ENCODE measurements at regions not wholly inside any gene's neighbourhood (a gene's known extent, or its start where the extent isn't known, plus 50 kb on each side); places are given as distances from the start of the nearest gene placed in this dataset.

GRCh38 chr5:102583276-102584124, 84.7 kb upstream of the SLCO6A1 start:
- Histone ChIP-seq H3K9me3 (ENCODE audit: insufficient read depth, low read depth, low read length) (no peaks in the 10 kb centered on the region), H3K27ac (ENCODE audit: low read depth, low read length) (no peak overlapping the region), H3K27me3 (ENCODE audit: insufficient read depth, low read length) (no peaks in the 10 kb centered on the region), H3K4me1 (ENCODE audit: control insufficient read depth in 1 of 2, insufficient read depth in 2 of 2, low read length in 2 of 2) (no peaks in the 10 kb centered on the region), H3K36me3 (ENCODE audit: control insufficient read depth in 1 of 2, insufficient read depth in 2 of 2, low read length in 2 of 2) (no peaks in the 10 kb centered on the region), H2AFZ (ENCODE audit: insufficient read depth, low read length, poor library complexity) (no peak overlapping the region), H3K9ac (ENCODE audit: low read length) (no peak overlapping the region), H2AK5ac (ENCODE audit: low read length) (no peak overlapping the region), H3K79me1 (ENCODE audit: low read length) (no peaks in the 10 kb centered on the region), H3K4me3 (ENCODE audit: low read depth, low read length) (no peak overlapping the region), H3K79me2 (ENCODE audit: control insufficient read depth, insufficient read depth, low read length, poor library complexity) (no peaks in the 10 kb centered on the region), H3K4ac (ENCODE audit: low read depth, low read length) (no peak overlapping the region), H3K18ac (ENCODE audit: low read length) (no peak overlapping the region), H2BK5ac (ENCODE audit: low read depth, low read length, poor library complexity) (no peak overlapping the region), H4K12ac (ENCODE audit: low read depth, low read length) (no peak overlapping the region), H3K4me2 (ENCODE audit: low read length) (no peak overlapping the region), H3K23ac (ENCODE audit: low read length) (no peak overlapping the region), H4K8ac (ENCODE audit: low read depth, low read length) (no peak overlapping the region), H3K14ac (ENCODE audit: low read length) (no peak overlapping the region), H2BK120ac (ENCODE audit: insufficient read depth, low read length, poor library complexity) (no peak overlapping the region), H2BK12ac (ENCODE audit: low read length) (no peak overlapping the region), H4K91ac (ENCODE audit: low read depth, low read length) (no peak overlapping the region)
- peak in 1 of 2 donors; percentile 65 for DNase-seq
- WGBS (ENCODE audit: extremely low coverage, insufficient coverage, insufficient read length), result no CpG with 5 or more reads among the region's 5 CpGs

GRCh38 chr5:102589661-102590060, 90.9 kb upstream of the SLCO6A1 start:
- Histone ChIP-seq H3K27me3 (ENCODE audit: insufficient read depth, low read length) (no peaks in the 10 kb centered on the region), H2BK120ac (ENCODE audit: insufficient read depth, low read length, poor library complexity) (no peak overlapping the region), H3K4me2 (ENCODE audit: low read length) (no peak overlapping the region), H3K36me3 (ENCODE audit: control insufficient read depth in 1 of 2, insufficient read depth in 2 of 2, low read length in 2 of 2) (no peaks in the 10 kb centered on the region), H4K8ac (ENCODE audit: low read depth, low read length) (no peak overlapping the region), H2AK5ac (ENCODE audit: low read length) (no peak overlapping the region), H3K4ac (ENCODE audit: low read depth, low read length) (no peak overlapping the region), H4K91ac (ENCODE audit: low read depth, low read length) (no peak overlapping the region), H3K9ac (ENCODE audit: low read length) (no peak overlapping the region), H3K4me1 (ENCODE audit: control insufficient read depth in 1 of 2, insufficient read depth in 2 of 2, low read length in 2 of 2) (no peaks in the 10 kb centered on the region), H2AFZ (ENCODE audit: insufficient read depth, low read length, poor library complexity) (no peak overlapping the region), H2BK12ac (ENCODE audit: low read length) (no peak overlapping the region), H2BK5ac (ENCODE audit: low read depth, low read length, poor library complexity) (no peak overlapping the region), H3K14ac (ENCODE audit: low read length) (no peak overlapping the region), H3K79me2 (ENCODE audit: control insufficient read depth, insufficient read depth, low read length, poor library complexity) (no peaks in the 10 kb centered on the region), H4K12ac (ENCODE audit: low read depth, low read length) (no peak overlapping the region), H3K23ac (ENCODE audit: low read length) (no peak overlapping the region), H3K9me3 (ENCODE audit: insufficient read depth, low read depth, low read length) (no peaks in the 10 kb centered on the region), H3K18ac (ENCODE audit: low read length) (no peak overlapping the region), H3K79me1 (ENCODE audit: low read length) (no peaks in the 10 kb centered on the region), H3K27ac (ENCODE audit: low read depth, low read length) (no peak overlapping the region), H3K4me3 (ENCODE audit: low read depth, low read length) (no peak overlapping the region)
- no peak for DNase-seq
- no CpG with 5 or more reads among the region's 2 CpGs for WGBS (ENCODE audit: extremely low coverage, insufficient coverage, insufficient read length)

GRCh38 chr5:102590467-102590866, 91.7 kb upstream of the SLCO6A1 start:
- no peak overlapping the region for H2BK5ac ChIP-seq (ENCODE audit: low read depth, low read length, poor library complexity)
- no peak overlapping the region for H3K27ac ChIP-seq (ENCODE audit: low read depth, low read length)
- no peaks in the 10 kb centered on the region for H3K27me3 ChIP-seq (ENCODE audit: insufficient read depth, low read length)
- H3K79me2 ChIP-seq (ENCODE audit: control insufficient read depth, insufficient read depth, low read length, poor library complexity), result no peaks in the 10 kb centered on the region
- H2AFZ ChIP-seq (ENCODE audit: insufficient read depth, low read length, poor library complexity), result no peak overlapping the region
- H3K4ac ChIP-seq (ENCODE audit: low read depth, low read length), result no peak overlapping the region
- no peaks in the 10 kb centered on the region for H3K36me3 ChIP-seq (ENCODE audit: control insufficient read depth in 1 of 2, insufficient read depth in 2 of 2, low read length in 2 of 2)
- no peaks in the 10 kb centered on the region for H3K4me1 ChIP-seq (ENCODE audit: control insufficient read depth in 1 of 2, insufficient read depth in 2 of 2, low read length in 2 of 2)
- DNase-seq, result no peak
- no peak overlapping the region for H3K14ac ChIP-seq (ENCODE audit: low read length)
- H3K79me1 ChIP-seq (ENCODE audit: low read length), result no peaks in the 10 kb centered on the region
- H4K91ac ChIP-seq (ENCODE audit: low read depth, low read length), result no peak overlapping the region
- no CpG with 5 or more reads among the region's 3 CpGs for WGBS (ENCODE audit: extremely low coverage, insufficient coverage, insufficient read length)
- H3K4me3 ChIP-seq (ENCODE audit: low read depth, low read length), result no peak overlapping the region
- H3K9me3 ChIP-seq (ENCODE audit: insufficient read depth, low read depth, low read length), result no peaks in the 10 kb centered on the region
- no peak overlapping the region for H4K8ac ChIP-seq (ENCODE audit: low read depth, low read length)
- no peak overlapping the region for H4K12ac ChIP-seq (ENCODE audit: low read depth, low read length)
- H3K18ac ChIP-seq (ENCODE audit: low read length), result no peak overlapping the region
- H3K4me2 ChIP-seq (ENCODE audit: low read length), result no peak overlapping the region
- H2BK12ac ChIP-seq (ENCODE audit: low read length), result no peak overlapping the region
- H3K9ac ChIP-seq (ENCODE audit: low read length), result no peak overlapping the region
- H3K23ac ChIP-seq (ENCODE audit: low read length), result no peak overlapping the region
- no peak overlapping the region for H2AK5ac ChIP-seq (ENCODE audit: low read length)
- no peak overlapping the region for H2BK120ac ChIP-seq (ENCODE audit: insufficient read depth, low read length, poor library complexity)

- H3K79me1 ChIP-seq (ENCODE audit: low read length), result no peaks in the 10 kb centered on the region
- no peak overlapping the region for H3K14ac ChIP-seq (ENCODE audit: low read length)
- H3K36me3 ChIP-seq (ENCODE audit: control insufficient read depth in 1 of 2, insufficient read depth in 2 of 2, low read length in 2 of 2), result no peaks in the 10 kb centered on the region
- no peak overlapping the region for H2BK5ac ChIP-seq (ENCODE audit: low read depth, low read length, poor library complexity)
- no peaks in the 10 kb centered on the region for H3K4me1 ChIP-seq (ENCODE audit: control insufficient read depth in 1 of 2, insufficient read depth in 2 of 2, low read length in 2 of 2)
- H3K79me2 ChIP-seq (ENCODE audit: control insufficient read depth, insufficient read depth, low read length, poor library complexity), result no peaks in the 10 kb centered on the region
- no peak overlapping the region for H4K12ac ChIP-seq (ENCODE audit: low read depth, low read length)
- no CpG with 5 or more reads among the region's 5 CpGs for WGBS (ENCODE audit: extremely low coverage, insufficient coverage, insufficient read length)
- H4K91ac ChIP-seq (ENCODE audit: low read depth, low read length), result no peak overlapping the region
- H3K27ac ChIP-seq (ENCODE audit: low read depth, low read length), result no peak overlapping the region
- no peak overlapping the region for H2AK5ac ChIP-seq (ENCODE audit: low read length)
- no peak overlapping the region for H3K4ac ChIP-seq (ENCODE audit: low read depth, low read length)
- no peak for DNase-seq
- H3K4me2 ChIP-seq (ENCODE audit: low read length), result no peak overlapping the region
- H4K8ac ChIP-seq (ENCODE audit: low read depth, low read length), result no peak overlapping the region
- no peak overlapping the region for H3K18ac ChIP-seq (ENCODE audit: low read length)
- no peak overlapping the region for H3K4me3 ChIP-seq (ENCODE audit: low read depth, low read length)
- no peaks in the 10 kb centered on the region for H3K9me3 ChIP-seq (ENCODE audit: insufficient read depth, low read depth, low read length)
- H2AFZ ChIP-seq (ENCODE audit: insufficient read depth, low read length, poor library complexity), result no peak overlapping the region
- no peak overlapping the region for H3K23ac ChIP-seq (ENCODE audit: low read length)
- no peaks in the 10 kb centered on the region for H3K27me3 ChIP-seq (ENCODE audit: insufficient read depth, low read length)
- no peak overlapping the region for H3K9ac ChIP-seq (ENCODE audit: low read length)
- no peak overlapping the region for H2BK12ac ChIP-seq (ENCODE audit: low read length)
- H2BK120ac ChIP-seq (ENCODE audit: insufficient read depth, low read length, poor library complexity), result no peak overlapping the region
Measured at GRCh38 chr5:102591650-102592049, 92.8 kb upstream of the SLCO6A1 start.

Data from trophoblast cell (in vitro differentiated cells and primary cell).